Neuronal stem cell (in vitro differentiated cells): ENCODE measurements at regions not wholly inside any gene's neighbourhood (a gene's known extent, or its start where the extent isn't known, plus 50 kb on each side); places are given as distances from the start of the nearest gene placed in this dataset.

Experiments
- DNase-seq: peaks from one replicate; pipeline ENCODE4 v3.0.0-alpha.2; 2013; ENCODE audit warnings: low spot score
- H2AFZ ChIP-seq: one replicate; pipeline ENCODE4 v1.6.1; 2013; ENCODE audit warnings: mild to moderate bottlenecking, low read length, inconsistent platforms
- H2AK5ac ChIP-seq: 2 replicates; pipeline ENCODE4 v1.6.1; 2013; ENCODE audit warnings: low read depth, mild to moderate bottlenecking, inconsistent platforms, low read length, moderate library complexity, mixed read lengths
- H2BK120ac ChIP-seq: 2 replicates; pipeline ENCODE4 v1.6.1; 2013; ENCODE audit warnings: low read depth, mild to moderate bottlenecking, inconsistent platforms, low read length, moderate library complexity, mixed read lengths
- H2BK12ac ChIP-seq: one replicate; pipeline ENCODE4 v1.6.1; 2013; ENCODE audit warnings: low read length, inconsistent platforms
- H2BK15ac ChIP-seq: 2 replicates; pipeline ENCODE4 v1.6.1; 2013; ENCODE audit warnings: mild to moderate bottlenecking, low read length, inconsistent platforms, mixed read lengths
- H2BK5ac ChIP-seq: one replicate; pipeline ENCODE4 v1.6.1; 2013; ENCODE audit warnings: inconsistent platforms, mild to moderate bottlenecking, low read length, moderate library complexity
- H3K14ac ChIP-seq: one replicate; pipeline ENCODE4 v1.6.1; 2013; ENCODE audit warnings: low read length, inconsistent platforms
- H3K18ac ChIP-seq: 2 replicates; pipeline ENCODE4 v1.6.1; 2013; ENCODE audit warnings: low read length, inconsistent platforms
- H3K23ac ChIP-seq: 2 replicates; pipeline ENCODE4 v1.6.1; 2013; ENCODE audit warnings: low read depth, mild to moderate bottlenecking, mixed read lengths, low read length, inconsistent platforms; ENCODE audit not compliant: poor library complexity
- H3K27ac ChIP-seq: replicated peaks from 3 replicates; pipeline ENCODE4 v1.5.1; 2013; ENCODE audit warnings: low read length, inconsistent platforms
- H3K27me3 ChIP-seq, 3 experiments: 2 replicates each; pipeline ENCODE4 v1.6.1; 2013; ENCODE audit warnings: low read length in 3 of 3, mild to moderate bottlenecking in 2 of 3, inconsistent platforms in 1 of 3, low read depth in 1 of 3, mixed read lengths in 1 of 3, moderate library complexity in 1 of 3; ENCODE audit not compliant: control insufficient read depth in 3 of 3, insufficient read depth in 3 of 3
- H3K36me3 ChIP-seq, 2 donors: replicated peaks in 1 of 2; 2 replicates each; pipeline ENCODE4 v1.6.1; 2013; ENCODE audit warnings: low read length in 2 of 2; ENCODE audit not compliant: control insufficient read depth in 2 of 2, insufficient read depth in 2 of 2
- H3K4ac ChIP-seq: 2 replicates; pipeline ENCODE4 v1.6.1; 2013; ENCODE audit warnings: inconsistent platforms, mild to moderate bottlenecking, low read length, moderate library complexity
- H3K4me1 ChIP-seq, 2 donors: 1 replicate in 1 of 2; 2 replicates in 1 of 2; pipeline ENCODE4 v1.6.1; 2013; ENCODE audit warnings: low read length in 2 of 2, low read depth in 1 of 2; ENCODE audit not compliant: control insufficient read depth in 2 of 2, insufficient read depth in 1 of 2
- H3K4me2 ChIP-seq: one replicate; pipeline ENCODE4 v1.6.1; 2013; ENCODE audit warnings: mild to moderate bottlenecking, low read length, inconsistent platforms; ENCODE audit not compliant: insufficient read depth, poor library complexity, severe bottlenecking
- H3K4me3 ChIP-seq, 2 donors: 2 replicates each; pipeline ENCODE4 v1.5.1; 2013; ENCODE audit warnings: low read length in 2 of 2, mild to moderate bottlenecking in 2 of 2, inconsistent platforms in 1 of 2, moderate library complexity in 1 of 2
- H3K79me1 ChIP-seq: one replicate; pipeline ENCODE4 v1.6.1; 2013; ENCODE audit warnings: low read depth, mild to moderate bottlenecking, inconsistent platforms, low read length, moderate library complexity
- H3K9ac ChIP-seq: one replicate; pipeline ENCODE4 v1.6.1; 2013; ENCODE audit warnings: mild to moderate bottlenecking, low read depth, low read length, inconsistent platforms; ENCODE audit not compliant: poor library complexity
- H3K9me3 ChIP-seq, 2 donors: replicated peaks in 1 of 2; 2 replicates each; pipeline versions ENCODE3 to v1.6.1; 2013; ENCODE audit warnings: low read length in 2 of 2, mild to moderate bottlenecking in 2 of 2, inconsistent platforms in 1 of 2, low read depth in 1 of 2, mixed read lengths in 1 of 2, moderate library complexity in 1 of 2; ENCODE audit not compliant: control insufficient read depth in 2 of 2, insufficient read depth in 1 of 2
- H4K8ac ChIP-seq: one replicate; pipeline ENCODE4 v1.6.1; 2013; ENCODE audit warnings: low read depth, mild to moderate bottlenecking, inconsistent platforms, low read length, moderate library complexity
- H4K91ac ChIP-seq: one replicate; pipeline ENCODE4 v1.6.1; 2013; ENCODE audit warnings: low read length, low read depth, mild to moderate bottlenecking, inconsistent platforms; ENCODE audit not compliant: poor library complexity
- WGBS, 2 donors: extraction: QIAGEN DNeasy Blood & Tissue Kit; methylation state at CpG; one replicate each; pipeline ENCODE4 v1.1.7; 2013; ENCODE audit warnings: missing lambda C conversion rate in 2 of 2, mixed read lengths in 1 of 2; ENCODE audit not compliant: insufficient read length in 2 of 2, insufficient replicate concordance in 1 of 2; ENCODE audit errors: extremely low coverage in 2 of 2; 5-methylcytosine and 5-hydroxymethylcytosine counted together

GRCh38 chr4:20086067-20086798, 165.5 kb upstream of the SLIT2 start:
- H2AK5ac ChIP-seq, result no peak overlapping the region
- no peak overlapping the region for H2BK5ac ChIP-seq
- no peaks in the 10 kb centered on the region for H3K79me1 ChIP-seq
- H3K4me2 ChIP-seq, result no peak overlapping the region
- H3K9ac ChIP-seq, result no peak overlapping the region
- H2BK12ac ChIP-seq, result no peak overlapping the region
- WGBS, 2 donors, result no CpG with 5 or more reads among the region's 6 CpGs
- peak overlapping the region; percentile 49 for H2AFZ ChIP-seq
- H3K14ac ChIP-seq, result no peak overlapping the region
- H3K23ac ChIP-seq, result no peak overlapping the region
- H2BK120ac ChIP-seq, result no peak overlapping the region
- no peaks in the 10 kb centered on the region for H3K27me3 ChIP-seq
- H3K27ac ChIP-seq, result no peak overlapping the region
- no peak overlapping the region for H4K8ac ChIP-seq
- no peak overlapping the region for H3K4me3 ChIP-seq
- no peak overlapping the region for H4K91ac ChIP-seq
- DNase-seq, result no peak
- H3K4ac ChIP-seq, result no peak overlapping the region
- no peak overlapping the region for H3K18ac ChIP-seq
- H3K4me1 ChIP-seq, result no peaks in the 10 kb centered on the region
- H2BK15ac ChIP-seq, result no peak overlapping the region
- no peaks in the 10 kb centered on the region for H3K36me3 ChIP-seq
- H3K9me3 ChIP-seq, result no peaks in the 10 kb centered on the region

GRCh38 chr4:20085653-20086052, 166.1 kb upstream of the SLIT2 start:
- H2AK5ac ChIP-seq, result no peak overlapping the region
- H2BK5ac ChIP-seq, result no peak overlapping the region
- H4K8ac ChIP-seq, result no peak overlapping the region
- no peak overlapping the region for H3K18ac ChIP-seq
- H3K79me1 ChIP-seq, result no peaks in the 10 kb centered on the region
- no peak overlapping the region for H2BK15ac ChIP-seq
- DNase-seq, result no peak
- no peak overlapping the region for H2BK120ac ChIP-seq
- no peaks in the 10 kb centered on the region for H3K4me1 ChIP-seq
- H3K4me3 ChIP-seq, result no peak overlapping the region
- H2AFZ ChIP-seq, result no peak overlapping the region
- H3K27ac ChIP-seq, result no peak overlapping the region
- no peak overlapping the region for H3K23ac ChIP-seq
- no peak overlapping the region for H3K9ac ChIP-seq
- H3K27me3 ChIP-seq, result no peaks in the 10 kb centered on the region
- no peaks in the 10 kb centered on the region for H3K9me3 ChIP-seq
- no peak overlapping the region for H3K4ac ChIP-seq
- no CpG with 5 or more reads among the region's 1 CpG for WGBS, 2 donors
- H4K91ac ChIP-seq, result no peak overlapping the region
- no peaks in the 10 kb centered on the region for H3K36me3 ChIP-seq
- no peak overlapping the region for H3K14ac ChIP-seq
- H3K4me2 ChIP-seq, result no peak overlapping the region
- H2BK12ac ChIP-seq, result no peak overlapping the region

- no peaks in the 10 kb centered on the region for H3K9me3 ChIP-seq
- H3K4me1 ChIP-seq, result no peaks in the 10 kb centered on the region
- no peak overlapping the region for H3K23ac ChIP-seq
- DNase-seq, result no peak
- H2BK5ac ChIP-seq, result no peak overlapping the region
- no peak overlapping the region for H3K14ac ChIP-seq
- no peak overlapping the region for H2BK12ac ChIP-seq
- H2AK5ac ChIP-seq, result no peak overlapping the region
- no peak overlapping the region for H3K4me3 ChIP-seq
- H3K36me3 ChIP-seq, result no peaks in the 10 kb centered on the region
- no peak overlapping the region for H3K4ac ChIP-seq
- H3K4me2 ChIP-seq, result no peak overlapping the region
- no peaks in the 10 kb centered on the region for H3K79me1 ChIP-seq
- H2BK15ac ChIP-seq, result no peak overlapping the region
- no peak overlapping the region for H3K9ac ChIP-seq
- no peak overlapping the region for H4K8ac ChIP-seq
- no peak overlapping the region for H2AFZ ChIP-seq
- WGBS, 2 donors, result no CpG with 5 or more reads among the region's 3 CpGs
- no peak overlapping the region for H3K18ac ChIP-seq
- no peaks in the 10 kb centered on the region for H3K27me3 ChIP-seq
- H2BK120ac ChIP-seq, result no peak overlapping the region
- H3K27ac ChIP-seq, result no peak overlapping the region
- H4K91ac ChIP-seq, result no peak overlapping the region
These were observed 166.5 kb upstream of the SLIT2 start for GRCh38 chr4:20085156-20085555.

GRCh38 chr4:20084488-20084887, 167.2 kb upstream of the SLIT2 start:
- no peak overlapping the region for H2AK5ac ChIP-seq
- no peak overlapping the region for H3K9ac ChIP-seq
- no peaks in the 10 kb centered on the region for H3K9me3 ChIP-seq
- H4K8ac ChIP-seq, result no peak overlapping the region
- no peak overlapping the region for H4K91ac ChIP-seq
- no peaks in the 10 kb centered on the region for H3K36me3 ChIP-seq
- no peak overlapping the region for H3K27ac ChIP-seq
- no peak overlapping the region for H3K14ac ChIP-seq
- H3K79me1 ChIP-seq, result no peaks in the 10 kb centered on the region
- H3K23ac ChIP-seq, result no peak overlapping the region
- H3K4me2 ChIP-seq, result no peak overlapping the region
- H2AFZ ChIP-seq, result no peak overlapping the region
- no peak overlapping the region for H2BK15ac ChIP-seq
- H3K27me3 ChIP-seq, result no peaks in the 10 kb centered on the region
- H3K4me1 ChIP-seq, result no peaks in the 10 kb centered on the region
- H2BK120ac ChIP-seq, result no peak overlapping the region
- no peak overlapping the region for H3K4me3 ChIP-seq
- DNase-seq, result no peak
- H3K4ac ChIP-seq, result no peak overlapping the region
- no peak overlapping the region for H2BK5ac ChIP-seq
- H3K18ac ChIP-seq, result no peak overlapping the region
- H2BK12ac ChIP-seq, result no peak overlapping the region
